Gastrocnemius medialis (tissue), 4 donors: ENCODE measurements at regions not wholly inside any gene's neighbourhood (a gene's known extent, or its start where the extent isn't known, plus 50 kb on each side); places are given as distances from the start of the nearest gene placed in this dataset.

ENCODE experiments used
- CTCF ChIP-seq, 5 experiments: fragments of 450-650 bp in 3 of 5; fragments of 200-600 bp in 2 of 5; sonication (generic) in 2 of 5; IDR thresholded peaks in 4 of 5; conservative IDR thresholded peaks in 1 of 5; 1 replicate in 4 of 5; 2 replicates in 1 of 5; pipeline ENCODE4 v1.5.1; 2016 to 2019; ENCODE audit warnings: antibody characterized with exemption in 5 of 5, mild to moderate bottlenecking in 3 of 5, moderate library complexity in 3 of 5
- POLR2A ChIP-seq, 2 donors: fragments of 450-650 bp; IDR thresholded peaks; one replicate each; pipeline ENCODE4 v1.6.1; 2017; ENCODE audit warnings: antibody characterized with exemption in 2 of 2, mild to moderate bottlenecking in 2 of 2, moderate library complexity in 2 of 2

GRCh38 chr2:20526160-20526559 is 79.3 kb downstream of the RHOB start:
- no peak for TF ChIP-seq CTCF (IDR thresholded peaks at IDR 0.05 in 4 of 5, conservative IDR thresholded peaks at IDR 0.05 in 1 of 5)
- TF ChIP-seq POLR2A (IDR thresholded peaks at IDR 0.05), result no peak
